Lower leg skin (tissue), 4 donors: ENCODE measurements at regions not wholly inside any gene's neighbourhood (a gene's known extent, or its start where the extent isn't known, plus 50 kb on each side); places are given as distances from the start of the nearest gene placed in this dataset.

ENCODE experiments used
- DNase-seq, 2 donors: peaks; one replicate each; pipeline ENCODE4 v3.0.0-alpha.2; 2019; ENCODE audit warnings: low spot score in 2 of 2
- H3K4me3 ChIP-seq: fragments of 200-600 bp; sonication (generic); 2 replicates; pipeline ENCODE4 v1.5.1; 2017; ENCODE audit warnings: mild to moderate bottlenecking, low read depth; ENCODE audit not compliant: poor library complexity, severe bottlenecking
- POLR2A ChIP-seq, 2 donors: fragments of 450-650 bp; IDR thresholded peaks; one replicate each; pipeline ENCODE4 v1.6.1; 2016 to 2017; ENCODE audit warnings: antibody characterized with exemption in 2 of 2, mild to moderate bottlenecking in 1 of 2, moderate library complexity in 1 of 2
- WGBS, 2 donors: methylation state at CpG; one replicate each; pipeline ENCODE4 v1.1.5; 2018; 5-methylcytosine and 5-hydroxymethylcytosine counted together
- intact Hi-C: fragments of 100-400 bp; cut with DNase I; formaldehyde crosslinking; loops from one replicate; pipeline ENCODE4 v1.15.0; 2023; ENCODE audit warnings: low total_unique reads
- TF ChIP-seq, protein P1 (sequence below), 3 donors: fragments of 450-650 bp; IDR thresholded peaks; one replicate each; pipeline ENCODE4 v1.5.1; 2016; ENCODE audit warnings: antibody characterized with exemption in 3 of 3, mild to moderate bottlenecking in 3 of 3, moderate library complexity in 2 of 3

DNA sequence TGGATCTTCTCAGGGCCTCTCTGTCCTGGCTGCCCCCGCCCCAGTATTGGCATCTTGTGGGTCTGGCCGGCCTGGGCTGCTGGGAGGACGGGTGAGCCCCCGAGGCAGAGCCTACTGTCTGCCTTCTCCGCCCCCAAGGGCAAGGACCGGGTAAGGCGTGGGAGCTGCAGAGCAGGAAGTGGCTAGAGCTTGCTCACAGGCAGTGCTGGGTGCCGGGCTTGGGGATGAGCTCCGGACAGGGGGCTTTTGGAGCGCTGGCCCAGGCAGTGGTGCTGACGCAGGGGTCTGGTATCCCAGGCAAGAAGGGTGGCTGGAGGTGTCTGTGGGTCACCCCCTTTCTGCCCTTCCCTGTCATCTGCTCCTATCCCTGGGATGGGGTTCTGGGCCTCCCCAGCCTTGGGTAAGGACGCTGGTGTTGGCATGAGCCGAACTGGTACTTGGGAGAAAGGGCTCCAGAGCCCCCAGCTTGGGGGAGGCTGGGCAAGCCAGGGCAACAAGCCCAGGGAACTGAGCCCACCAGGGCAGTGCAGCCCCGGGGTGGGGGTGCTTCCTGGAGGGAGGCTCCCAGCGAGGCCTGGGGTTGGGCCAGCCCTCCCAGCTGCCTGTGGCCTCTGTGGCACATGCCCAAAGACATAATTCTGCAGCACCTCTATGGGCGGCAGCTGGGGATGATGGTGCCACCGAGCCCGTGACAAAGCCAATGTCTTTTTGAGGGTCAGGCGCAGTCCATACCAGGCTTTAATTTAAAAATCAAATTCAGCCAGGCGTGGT lies 126.3 kb downstream of the KIF26A start:
- TF ChIP-seq, protein P1, sequence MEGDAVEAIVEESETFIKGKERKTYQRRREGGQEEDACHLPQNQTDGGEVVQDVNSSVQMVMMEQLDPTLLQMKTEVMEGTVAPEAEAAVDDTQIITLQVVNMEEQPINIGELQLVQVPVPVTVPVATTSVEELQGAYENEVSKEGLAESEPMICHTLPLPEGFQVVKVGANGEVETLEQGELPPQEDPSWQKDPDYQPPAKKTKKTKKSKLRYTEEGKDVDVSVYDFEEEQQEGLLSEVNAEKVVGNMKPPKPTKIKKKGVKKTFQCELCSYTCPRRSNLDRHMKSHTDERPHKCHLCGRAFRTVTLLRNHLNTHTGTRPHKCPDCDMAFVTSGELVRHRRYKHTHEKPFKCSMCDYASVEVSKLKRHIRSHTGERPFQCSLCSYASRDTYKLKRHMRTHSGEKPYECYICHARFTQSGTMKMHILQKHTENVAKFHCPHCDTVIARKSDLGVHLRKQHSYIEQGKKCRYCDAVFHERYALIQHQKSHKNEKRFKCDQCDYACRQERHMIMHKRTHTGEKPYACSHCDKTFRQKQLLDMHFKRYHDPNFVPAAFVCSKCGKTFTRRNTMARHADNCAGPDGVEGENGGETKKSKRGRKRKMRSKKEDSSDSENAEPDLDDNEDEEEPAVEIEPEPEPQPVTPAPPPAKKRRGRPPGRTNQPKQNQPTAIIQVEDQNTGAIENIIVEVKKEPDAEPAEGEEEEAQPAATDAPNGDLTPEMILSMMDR (IDR thresholded peaks at IDR 0.05), result no peak
- no peak for TF ChIP-seq POLR2A (IDR thresholded peaks at IDR 0.05)
- DNase-seq, result peak in 1 of 2 donors; percentile 81
- 75 to 83% methylated on average over 19 to 20 of the region's 20 CpGs for WGBS, 2 donors
- intact Hi-C loops, result no loop called here
- H3K4me3 ChIP-seq, result no peak overlapping the region

DNA sequence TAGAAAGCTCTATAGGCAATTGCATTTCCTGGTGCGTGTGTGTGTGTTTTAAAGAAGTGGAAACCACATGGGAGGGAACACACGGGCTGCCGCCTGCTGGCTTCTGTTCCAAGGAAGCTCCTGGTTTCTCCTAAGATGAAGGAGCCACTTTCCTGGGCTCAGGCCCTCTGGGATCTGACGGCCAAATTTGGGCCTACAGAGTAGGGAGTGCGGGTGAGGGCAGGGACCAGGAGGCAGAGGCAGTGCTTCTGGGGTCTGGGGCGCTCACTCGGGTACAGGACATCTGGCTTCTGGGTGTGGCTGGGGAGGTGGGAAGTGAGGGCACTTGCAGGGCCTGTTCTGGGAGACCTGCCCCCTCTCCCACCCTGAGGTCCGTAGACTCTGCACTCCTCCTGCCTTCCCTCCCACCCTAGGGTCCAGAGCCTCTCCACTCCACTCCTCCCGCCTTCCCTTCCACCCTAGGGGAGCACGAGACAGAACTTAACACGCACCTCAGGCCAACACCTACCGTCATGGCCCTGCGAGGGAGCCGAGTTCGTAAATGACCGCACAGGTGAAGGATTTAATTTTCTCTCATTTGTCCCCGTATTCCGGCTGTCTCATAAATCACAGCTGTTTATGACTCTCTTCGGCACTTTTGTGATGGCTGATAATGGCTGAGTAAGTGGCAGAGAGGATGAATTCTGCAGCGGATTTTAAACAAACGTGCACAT lies 127.7 kb downstream of the KIF26A start:
- no peak overlapping the region for H3K4me3 ChIP-seq
- intact Hi-C loops, result no loop called here
- 79 to 83% methylated on average over 20 to 21 of the region's 21 CpGs for WGBS, 2 donors
- peak in 1 of 2 donors; percentile 76 for DNase-seq
- TF ChIP-seq, protein P1 (IDR thresholded peaks at IDR 0.05), result no peak
- no peak for TF ChIP-seq POLR2A (IDR thresholded peaks at IDR 0.05)

DNA sequence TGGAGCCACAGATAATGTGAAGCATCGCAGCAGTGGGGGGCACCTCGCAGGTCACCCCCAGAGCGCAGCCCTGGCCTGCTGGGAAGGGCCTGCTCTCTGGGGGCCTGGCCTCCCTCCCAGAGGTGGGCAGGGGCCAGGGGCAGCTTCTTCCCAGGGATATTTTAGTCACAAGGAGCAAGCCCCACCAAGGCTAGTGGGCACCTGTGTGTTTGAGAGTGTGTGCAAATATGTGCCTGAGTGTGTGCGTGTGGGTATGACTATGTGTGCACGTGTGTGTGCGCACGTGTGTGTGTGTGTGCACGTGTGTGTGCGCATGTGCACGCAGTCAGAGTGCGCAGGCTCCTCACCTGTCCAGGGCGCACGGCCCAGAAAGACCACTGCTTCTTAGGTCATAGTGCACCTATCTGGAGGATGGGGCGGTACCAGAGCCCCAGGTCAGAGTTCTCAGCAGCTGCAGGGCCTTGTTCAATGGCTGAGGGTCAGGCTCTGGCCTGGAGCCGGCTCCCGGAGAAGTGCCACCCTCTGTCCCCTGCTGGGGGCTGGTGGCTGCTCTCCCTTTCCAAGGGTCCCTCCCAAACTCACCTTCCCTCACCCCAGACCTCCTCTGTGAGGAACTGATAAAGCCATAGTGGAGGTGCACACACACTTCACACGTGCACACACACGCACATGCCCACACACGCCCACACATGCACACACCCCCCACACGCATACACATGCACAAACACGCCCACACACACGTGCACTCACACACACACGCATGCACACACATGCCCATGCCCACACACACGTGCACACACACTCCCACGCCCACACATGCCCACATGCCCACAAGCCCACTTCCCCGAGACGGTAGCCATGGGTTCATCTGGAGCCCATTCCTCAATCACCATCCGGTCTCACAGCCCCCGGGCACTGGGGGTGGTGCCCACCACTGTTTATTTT lies 128.5 kb downstream of the KIF26A start:
- intact Hi-C loops, result no loop called here
- TF ChIP-seq POLR2A (IDR thresholded peaks at IDR 0.05), result no peak
- TF ChIP-seq, protein P1 (IDR thresholded peaks at IDR 0.05), result no peak
- 81 to 85% methylated on average over 29 of the region's 29 CpGs for WGBS, 2 donors
- DNase-seq, result no peak
- H3K4me3 ChIP-seq, result no peak overlapping the region

DNA sequence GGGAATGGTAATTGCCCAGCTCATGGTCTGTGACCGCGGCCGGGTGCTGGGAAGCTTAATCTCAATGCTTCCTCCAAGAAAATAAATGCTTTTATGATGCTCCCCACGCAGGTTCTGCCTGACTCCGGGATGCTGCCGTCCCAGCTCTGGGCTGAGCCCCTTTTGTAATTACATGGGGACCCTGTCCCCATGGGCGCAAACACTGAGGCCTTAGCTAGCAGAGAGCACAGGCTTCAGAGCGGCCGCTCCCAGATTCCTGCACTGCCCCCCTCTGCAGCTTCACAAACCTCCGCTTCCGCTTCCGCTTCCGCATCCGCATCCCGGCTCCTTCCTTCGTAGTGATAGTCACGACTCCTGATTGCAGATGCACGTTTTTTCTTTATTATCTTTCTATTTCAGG lies 129.5 kb downstream of the KIF26A start:
- no peak overlapping the region for H3K4me3 ChIP-seq
- TF ChIP-seq, protein P1 (IDR thresholded peaks at IDR 0.05), result no peak
- no peak for TF ChIP-seq POLR2A (IDR thresholded peaks at IDR 0.05)

DNA sequence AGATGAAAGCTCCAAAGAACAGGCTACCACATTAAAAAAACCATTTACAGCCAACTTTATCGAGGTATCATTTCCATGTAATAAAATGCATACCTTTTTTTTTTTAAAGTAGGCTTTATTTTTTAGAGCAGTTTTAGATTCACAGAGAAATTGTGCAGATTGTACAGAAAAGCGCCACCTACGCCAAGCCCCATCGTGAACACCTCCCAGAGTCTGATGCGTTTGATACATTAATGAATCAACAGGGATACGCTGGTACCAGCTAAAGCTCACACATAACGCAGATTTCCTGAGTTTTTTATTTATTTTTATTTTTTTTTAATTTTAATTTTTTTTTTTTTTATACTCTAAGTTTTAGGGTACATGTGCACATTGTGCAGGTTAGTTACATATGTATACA lies 129.9 kb downstream of the KIF26A start:
- WGBS, 2 donors, result 80 to 81% methylated on average over 7 of the region's 7 CpGs
- H3K4me3 ChIP-seq, result no peak overlapping the region

More for the DNA sequence above, 129.5 kb downstream of the KIF26A start:
- WGBS, 2 donors, result 48 to 55% methylated on average over 17 to 18 of the region's 18 CpGs
- intact Hi-C loops, result no loop called here
- DNase-seq, result no peak

More for the DNA sequence above, 129.9 kb downstream of the KIF26A start:
- TF ChIP-seq POLR2A (IDR thresholded peaks at IDR 0.05), result no peak
- TF ChIP-seq, protein P1 (IDR thresholded peaks at IDR 0.05), result no peak
- DNase-seq, result no peak
- intact Hi-C loops, result no loop called here
